Hematopoietic multipotent progenitor cell treated with erythropoietin and hydrocortisone succinate and interleukin-3 and kit ligand, for 4 days (in vitro differentiated cells): ENCODE measurements at regions not wholly inside any gene's neighbourhood (a gene's known extent, or its start where the extent isn't known, plus 50 kb on each side); places are given as distances from the start of the nearest gene placed in this dataset.
A peak's percentile ranks its signal among the peaks of the same experiment; 100 is the strongest.
"Not testable (repeated sequence)": the region's sequence is repeated elsewhere in the genome, so short reads cannot be mapped to it uniquely, and the experiment has no call there.

ENCODE experiments used
- DNase-seq: peaks from one replicate; pipeline ENCODE4 v3.0.0-alpha.2; 2015

DNA sequence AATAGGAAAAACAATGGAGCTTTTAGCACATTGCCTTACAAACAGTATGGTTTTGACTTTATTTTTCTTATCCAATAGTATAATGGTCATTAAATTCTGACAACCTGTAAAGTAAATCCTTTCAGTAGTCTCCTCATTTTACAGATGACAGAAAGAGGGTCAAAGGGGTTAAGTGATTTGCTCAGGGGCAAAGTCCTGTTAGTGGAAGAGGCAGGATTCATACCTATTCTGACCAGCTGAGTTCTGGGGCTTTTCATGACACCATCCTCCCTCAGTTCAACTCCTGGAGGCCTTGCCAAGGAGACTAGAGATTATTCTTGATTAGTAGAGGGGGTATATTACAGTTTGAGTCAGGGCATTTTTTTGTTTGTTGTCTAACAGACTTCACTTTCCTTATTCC is 278.7 kb upstream of the DUSP10 start:
- DNase-seq: no peak

GRCh38 chr1:222019029-222019428 is 277.1 kb upstream of the DUSP10 start:
- no peak for DNase-seq

DNA sequence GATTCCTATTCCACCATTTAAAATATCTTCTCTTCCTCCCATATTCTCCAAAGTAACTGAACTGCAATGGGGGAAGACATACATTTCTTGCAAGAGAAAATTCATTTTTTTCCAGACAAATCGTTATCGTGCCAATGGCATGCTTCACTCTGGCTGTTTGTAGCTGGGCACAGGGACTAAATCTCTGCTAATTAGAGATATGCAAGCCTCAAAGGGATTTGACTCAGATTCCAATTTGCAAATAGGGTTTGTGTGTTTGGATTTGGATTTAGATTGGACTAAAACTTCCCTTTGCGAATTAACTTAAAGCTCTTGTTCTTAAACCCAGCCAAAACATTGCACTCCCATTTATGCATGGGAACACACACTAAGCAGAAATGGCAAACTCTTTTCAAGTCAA is 276.2 kb upstream of the DUSP10 start:
- DNase-seq: no peak

- DNase-seq: no peak
Measured at GRCh38 chr1:222015686-222016085, 273.8 kb upstream of the DUSP10 start.

GRCh38 chr1:222014001-222014400 is 272.1 kb upstream of the DUSP10 start:
- no peak for DNase-seq

DNA sequence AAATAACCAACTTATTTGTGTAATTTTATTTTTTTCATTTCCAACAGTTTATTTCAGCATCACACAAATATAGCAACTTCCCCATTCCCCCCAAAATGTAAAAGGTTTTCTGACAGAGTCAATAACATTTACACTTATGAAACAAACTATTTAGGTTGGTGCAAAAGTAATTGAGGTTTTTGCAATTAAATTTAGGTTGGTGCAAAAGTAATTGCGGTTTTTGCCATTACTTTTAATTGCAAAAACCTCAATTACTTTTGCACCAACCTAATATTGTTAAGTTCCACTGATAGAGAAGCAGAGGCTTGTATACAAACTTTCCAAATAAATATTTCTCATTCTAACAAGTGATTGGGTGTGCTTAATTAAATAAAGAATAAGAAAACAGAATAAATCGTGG is 270.9 kb upstream of the DUSP10 start:
- DNase-seq: no peak

DNA sequence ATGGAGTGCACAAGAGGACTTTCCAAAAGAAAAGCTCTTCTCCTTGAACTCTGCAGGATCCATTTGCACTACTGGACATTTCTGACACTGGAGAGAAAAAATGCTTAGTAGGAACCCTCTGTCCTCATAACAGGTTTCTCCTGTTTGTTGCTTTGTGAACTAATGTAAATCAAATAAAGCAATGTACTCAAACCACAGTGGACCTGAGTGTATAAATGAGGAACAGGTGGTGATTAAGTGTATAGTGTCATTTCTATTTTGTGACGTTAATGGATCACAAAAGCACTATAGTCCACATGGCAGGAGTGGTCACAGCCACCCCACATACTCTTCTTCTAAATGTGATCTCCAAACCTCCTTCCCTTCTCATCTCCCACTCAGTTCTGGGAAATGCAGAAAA is 268.4 kb upstream of the DUSP10 start:
- DNase-seq: no peak

GRCh38 chr1:222009105-222009730 is 267.3 kb upstream of the DUSP10 start:
- DNase-seq: peak; percentile 64

DNA sequence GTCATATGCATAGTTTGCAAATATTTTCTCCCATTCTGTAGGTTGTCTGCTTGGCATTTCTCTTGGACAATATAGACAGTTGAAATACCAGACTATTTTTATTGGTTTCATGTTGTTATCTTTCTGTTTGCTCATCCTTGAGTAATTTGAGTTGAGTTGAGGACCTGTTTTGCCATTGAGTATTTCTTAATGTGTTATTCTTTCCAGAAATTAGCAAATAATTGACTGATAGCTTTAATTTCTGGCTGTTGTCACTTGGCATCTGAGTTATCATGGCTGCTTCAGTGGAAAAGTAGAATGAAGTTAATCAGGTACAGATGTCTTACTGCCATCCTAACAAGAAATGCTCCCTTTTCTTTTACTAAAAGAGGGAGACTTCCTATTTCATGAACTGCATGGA is 264.8 kb upstream of the DUSP10 start:
- DNase-seq: no peak

- no peak for DNase-seq
Measured at GRCh38 chr1:222004784-222005183, 262.9 kb upstream of the DUSP10 start.

DNA sequence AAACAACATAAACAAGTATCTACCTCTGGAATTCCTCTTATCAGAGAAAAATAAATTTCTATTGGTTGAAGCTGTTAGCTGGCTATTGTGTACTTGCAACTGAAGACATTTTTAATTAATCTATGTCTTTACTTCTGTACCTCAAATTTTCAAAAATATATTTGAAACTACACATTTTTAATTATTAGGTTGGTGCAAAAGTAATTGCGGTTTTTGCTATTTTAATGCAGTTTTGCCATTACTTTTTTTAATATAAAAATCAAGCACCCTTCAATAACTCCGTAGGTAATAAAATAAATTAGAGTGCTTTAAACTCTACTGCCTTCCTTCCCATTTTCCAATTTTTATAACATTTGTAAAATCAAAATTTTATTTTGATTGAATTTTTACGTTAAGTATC is 262.1 kb upstream of the DUSP10 start:
- no peak for DNase-seq

DNA sequence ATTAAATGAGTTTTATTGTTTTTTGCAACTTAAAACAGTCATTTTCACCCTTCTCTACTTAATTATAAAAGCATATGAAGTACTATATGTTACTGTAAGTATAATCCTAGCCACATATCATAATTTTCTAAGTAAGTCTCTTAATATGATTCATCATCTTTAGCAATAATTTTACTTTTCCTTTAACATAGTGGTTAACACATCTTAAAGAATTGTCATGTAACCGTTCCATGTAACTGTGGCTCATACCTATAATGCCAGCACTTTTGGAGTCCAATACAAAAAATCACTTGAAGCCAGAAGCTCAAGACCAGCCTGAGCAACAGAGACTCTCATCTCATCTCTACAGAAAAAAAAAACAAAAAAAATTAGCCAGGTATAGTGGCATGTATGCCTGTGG is 260.6 kb upstream of the DUSP10 start:
- no peak for DNase-seq

DNA sequence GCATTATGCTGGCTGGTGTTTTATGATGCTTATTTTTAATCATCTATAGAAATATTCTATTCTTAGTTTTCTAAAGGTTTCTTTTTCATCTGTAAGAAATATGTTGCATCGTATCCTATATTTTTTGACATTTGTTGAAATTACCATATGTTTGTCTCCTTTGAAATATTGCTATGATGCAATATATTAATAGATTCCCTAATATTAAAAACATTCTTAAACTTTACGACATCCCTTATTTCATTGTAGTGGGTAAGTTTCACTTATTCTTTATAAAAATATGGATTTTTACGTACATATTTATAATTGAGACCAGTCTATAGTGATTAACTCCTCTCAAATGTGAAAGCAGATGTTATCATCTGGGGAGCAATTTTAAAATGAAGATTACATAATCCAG is 258.2 kb upstream of the DUSP10 start:
- DNase-seq: no peak

- DNase-seq: no peak
Measured at GRCh38 chr1:221998781-221999180, 256.9 kb upstream of the DUSP10 start.

- peak; percentile 32 for DNase-seq
Measured at GRCh38 chr1:221998186-221998612, 256.3 kb upstream of the DUSP10 start.

- DNase-seq: not testable (repeated sequence)
Measured at GRCh38 chr1:221997012-221997411, 255.1 kb upstream of the DUSP10 start.

GRCh38 chr1:221994939-221995338 is 253.1 kb upstream of the DUSP10 start:
- DNase-seq: no peak

- DNase-seq: peak; percentile 26
Measured at GRCh38 chr1:221994274-221994698, 252.4 kb upstream of the DUSP10 start.

DNA sequence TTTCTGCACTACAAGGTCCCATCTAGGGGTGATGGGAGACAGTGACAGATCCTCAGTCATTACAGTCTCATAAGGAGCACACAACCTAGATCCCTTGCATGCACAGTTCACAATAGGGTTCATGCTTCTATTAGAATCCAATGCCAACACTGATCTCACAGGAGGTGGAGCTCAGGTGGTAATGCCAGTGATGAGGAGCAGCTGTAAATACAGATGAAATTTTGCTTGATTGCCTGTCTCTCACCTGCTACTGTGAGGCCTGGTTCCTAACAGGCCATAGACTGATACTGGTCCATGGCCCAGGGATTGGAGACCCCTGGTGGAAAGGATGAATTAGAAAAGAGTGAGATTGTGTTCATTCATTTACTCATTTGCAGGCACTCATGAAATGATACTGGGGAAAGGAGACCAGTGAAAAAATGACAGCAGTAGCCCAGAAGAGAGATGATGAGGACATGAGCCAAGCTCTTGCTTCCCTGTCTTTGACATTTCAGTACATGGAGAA is 251.6 kb upstream of the DUSP10 start:
- DNase-seq: no peak

GRCh38 chr1:221992427-221992826 is 250.5 kb upstream of the DUSP10 start:
- DNase-seq: no peak

DNA sequence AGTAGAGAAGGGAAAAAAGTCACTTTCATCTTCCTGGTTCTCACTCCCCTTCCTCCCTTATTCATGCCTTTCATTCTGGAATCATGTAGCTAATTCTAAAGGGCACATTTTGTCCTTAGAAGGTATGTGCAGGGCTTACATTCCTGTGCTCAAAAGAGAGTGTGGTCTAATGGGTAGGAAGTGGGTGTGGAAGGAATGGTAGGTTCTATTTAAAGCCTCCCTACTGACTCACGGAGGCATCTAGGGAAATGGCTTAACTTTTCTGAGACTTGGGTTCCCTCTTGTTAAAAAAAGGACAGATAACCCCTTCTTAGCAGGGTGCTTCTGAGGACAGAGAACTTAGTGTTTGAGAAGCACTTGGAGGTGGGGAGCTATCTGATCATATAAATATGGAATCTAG is 249.3 kb upstream of the DUSP10 start:
- no peak for DNase-seq

DNA sequence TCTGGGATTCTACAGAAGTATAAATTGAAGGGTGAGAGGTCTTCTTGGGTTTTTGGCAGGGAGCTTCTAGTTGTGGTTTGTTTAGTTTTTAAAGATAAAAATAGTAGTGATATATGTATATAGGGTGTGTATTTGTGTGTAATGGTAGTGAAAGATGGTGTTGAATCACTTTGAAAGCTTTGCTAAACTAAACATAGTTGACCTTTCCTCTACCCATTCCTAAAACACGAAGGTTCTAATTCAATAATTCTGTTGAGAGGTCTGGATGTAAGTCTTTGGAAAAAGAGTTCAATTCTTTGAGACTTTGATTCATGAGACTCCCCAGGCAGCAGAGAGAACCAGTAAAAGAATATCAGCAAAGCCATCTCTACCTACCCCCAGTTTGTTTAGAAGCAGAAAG is 247.9 kb upstream of the DUSP10 start:
- DNase-seq: no peak

- DNase-seq: no peak
Measured at GRCh38 chr1:221988829-221989228, 246.9 kb upstream of the DUSP10 start.

DNA sequence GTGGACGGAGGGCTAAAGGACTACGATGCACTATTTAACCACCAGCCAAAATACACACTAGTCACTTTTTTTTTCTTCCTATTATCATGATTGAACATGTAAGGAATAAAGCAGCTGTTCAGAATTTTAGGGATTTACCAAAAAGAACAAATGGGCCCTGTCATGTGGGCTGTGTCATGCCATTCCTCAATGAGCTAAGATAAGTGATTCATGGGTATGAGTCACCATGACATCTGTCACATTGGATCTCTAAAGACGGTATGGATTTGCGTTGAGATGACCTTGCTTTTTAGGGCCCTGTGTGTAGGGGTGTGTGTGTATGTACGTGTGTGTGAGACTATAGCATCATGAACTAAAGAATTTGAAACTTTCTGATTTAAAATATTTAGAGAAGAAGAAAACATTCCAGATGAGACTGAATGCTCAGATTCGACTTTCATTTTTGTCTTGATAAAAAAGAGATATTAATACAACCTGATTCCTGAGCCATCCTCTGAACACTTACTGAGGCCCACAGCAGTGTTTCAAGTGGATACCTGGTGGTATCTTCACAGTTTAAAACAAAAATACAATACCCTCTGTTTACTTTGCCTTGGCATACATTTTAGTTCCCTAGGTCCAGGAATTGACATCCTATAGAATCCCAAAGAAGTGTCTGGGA is 246.1 kb upstream of the DUSP10 start:
- peak; percentile 18 for DNase-seq

- no peak for DNase-seq
Measured at GRCh38 chr1:221983444-221983843, 241.6 kb upstream of the DUSP10 start.
